Osteoblast (primary cell): ENCODE measurements at regions not wholly inside any gene's neighbourhood (a gene's known extent, or its start where the extent isn't known, plus 50 kb on each side); places are given as distances from the start of the nearest gene placed in this dataset.
A peak's percentile ranks its signal among the peaks of the same experiment; 100 is the strongest.

Experiments used
- DNase-seq: peaks from one replicate; pipeline ENCODE4 v3.0.0; 2011; ENCODE audit warnings: low spot score, mixed read lengths; ENCODE audit not compliant: insufficient read length; ENCODE audit errors: missing footprints
- H2AFZ ChIP-seq: 2 replicates; pipeline ENCODE4 v1.6.0; 2011; ENCODE audit warnings: mild to moderate bottlenecking, low read length
- H3K27ac ChIP-seq: 2 replicates; pipeline ENCODE4 v1.5.1; 2011; ENCODE audit warnings: mild to moderate bottlenecking, low read depth, low read length, moderate library complexity
- H3K27me3 ChIP-seq: 2 replicates; pipeline ENCODE4 v1.6.0; 2012; ENCODE audit warnings: mild to moderate bottlenecking, control low read depth, inconsistent platforms, low read length, moderate library complexity; ENCODE audit not compliant: insufficient read depth
- H3K36me3 ChIP-seq: 2 replicates; pipeline ENCODE4 v1.5.1; 2011; ENCODE audit warnings: mild to moderate bottlenecking, low read length, control low read depth, moderate library complexity; ENCODE audit not compliant: insufficient read depth
- H3K4me1 ChIP-seq: 2 replicates; pipeline ENCODE4 v1.5.1; 2011; ENCODE audit warnings: mild to moderate bottlenecking, low read length, control low read depth, moderate library complexity; ENCODE audit not compliant: insufficient read depth
- H3K4me2 ChIP-seq: 2 replicates; pipeline ENCODE4 v1.6.0; 2011; ENCODE audit warnings: mild to moderate bottlenecking, low read length; ENCODE audit not compliant: insufficient read depth
- H3K4me3 ChIP-seq: fragments of 200-600 bp; sonication (generic); 3 replicates; pipeline ENCODE4 v1.5.1; 2012; ENCODE audit warnings: mild to moderate bottlenecking, low read length, inconsistent platforms; ENCODE audit not compliant: insufficient read depth
- H3K79me2 ChIP-seq: 2 replicates; pipeline ENCODE4 v1.6.0; 2012; ENCODE audit warnings: mild to moderate bottlenecking, low read length, control low read depth, inconsistent platforms; ENCODE audit not compliant: insufficient read depth
- H3K9me3 ChIP-seq: 2 replicates; pipeline ENCODE4 v1.5.1; 2011; ENCODE audit warnings: low read depth, low read length, control low read depth
- H4K20me1 ChIP-seq: 2 replicates; pipeline ENCODE4 v1.6.0; 2012; ENCODE audit warnings: mild to moderate bottlenecking, low read length, control low read depth; ENCODE audit not compliant: insufficient read depth
- TF ChIP-seq, protein P1 (sequence below): IDR thresholded peaks from 2 replicates; pipeline ENCODE4 v1.5.1; 2011; ENCODE audit warnings: mild to moderate bottlenecking, low read depth, low read length, moderate library complexity; ENCODE audit errors: extremely low read depth

GRCh38 chr7:65251851-65252620 lies 121.6 kb upstream of the ZNF92 start:
- Histone ChIP-seq H4K20me1 (no peaks in the 10 kb centered on the region), H2AFZ (peak overlapping the region; percentile 96), H3K4me3 (peak overlapping the region; percentile 77), H3K4me2 (peak overlapping the region; percentile 90), H3K9me3 (no peaks in the 10 kb centered on the region), H3K27ac (no peak overlapping the region), H3K27me3 (no peaks in the 10 kb centered on the region), H3K4me1 (no peaks in the 10 kb centered on the region), H3K79me2 (no peaks in the 10 kb centered on the region), H3K36me3 (no peaks in the 10 kb centered on the region)
- TF ChIP-seq, protein P1, sequence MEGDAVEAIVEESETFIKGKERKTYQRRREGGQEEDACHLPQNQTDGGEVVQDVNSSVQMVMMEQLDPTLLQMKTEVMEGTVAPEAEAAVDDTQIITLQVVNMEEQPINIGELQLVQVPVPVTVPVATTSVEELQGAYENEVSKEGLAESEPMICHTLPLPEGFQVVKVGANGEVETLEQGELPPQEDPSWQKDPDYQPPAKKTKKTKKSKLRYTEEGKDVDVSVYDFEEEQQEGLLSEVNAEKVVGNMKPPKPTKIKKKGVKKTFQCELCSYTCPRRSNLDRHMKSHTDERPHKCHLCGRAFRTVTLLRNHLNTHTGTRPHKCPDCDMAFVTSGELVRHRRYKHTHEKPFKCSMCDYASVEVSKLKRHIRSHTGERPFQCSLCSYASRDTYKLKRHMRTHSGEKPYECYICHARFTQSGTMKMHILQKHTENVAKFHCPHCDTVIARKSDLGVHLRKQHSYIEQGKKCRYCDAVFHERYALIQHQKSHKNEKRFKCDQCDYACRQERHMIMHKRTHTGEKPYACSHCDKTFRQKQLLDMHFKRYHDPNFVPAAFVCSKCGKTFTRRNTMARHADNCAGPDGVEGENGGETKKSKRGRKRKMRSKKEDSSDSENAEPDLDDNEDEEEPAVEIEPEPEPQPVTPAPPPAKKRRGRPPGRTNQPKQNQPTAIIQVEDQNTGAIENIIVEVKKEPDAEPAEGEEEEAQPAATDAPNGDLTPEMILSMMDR, result no peak
- peak; percentile 90 for DNase-seq

DNA sequence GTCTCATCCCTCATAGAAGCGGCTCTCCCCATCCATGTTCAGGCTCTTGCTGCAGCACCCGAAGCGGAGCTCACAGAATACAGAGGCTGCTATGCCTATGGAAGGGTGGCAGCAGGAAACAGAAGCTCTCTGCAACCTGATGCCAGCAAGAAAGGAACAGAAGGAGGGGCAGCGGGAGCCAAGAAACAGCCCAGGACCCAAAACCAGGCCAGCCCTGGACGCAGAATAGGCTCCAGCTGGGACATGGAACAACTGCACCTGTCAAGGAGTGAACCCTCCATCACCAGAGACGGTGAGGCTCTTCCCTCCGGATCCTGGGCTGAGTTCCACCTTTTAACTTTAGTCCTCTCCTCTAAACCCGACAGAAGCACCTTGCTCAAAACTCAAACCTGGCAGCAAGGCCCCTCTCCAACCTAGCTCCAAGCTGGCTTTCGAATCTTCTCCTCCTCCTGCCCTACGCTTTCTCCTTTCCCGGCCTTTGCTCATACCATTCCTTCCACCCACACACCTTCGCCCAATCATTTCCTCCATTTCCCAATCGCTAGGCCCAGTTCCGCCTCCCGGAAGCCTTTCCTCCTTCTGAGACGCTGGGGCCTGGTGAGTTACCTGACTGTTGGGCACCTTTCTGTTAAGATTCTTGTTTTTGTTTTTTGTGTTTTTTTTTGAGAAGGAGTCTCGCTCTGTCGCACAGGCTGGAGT lies 122.8 kb upstream of the ZNF92 start:
- no peak overlapping the region for H2AFZ ChIP-seq
- no peak for DNase-seq
- H4K20me1 ChIP-seq, result no peaks in the 10 kb centered on the region
- no peaks in the 10 kb centered on the region for H3K36me3 ChIP-seq
- no peaks in the 10 kb centered on the region for H3K9me3 ChIP-seq
- no peak overlapping the region for H3K4me3 ChIP-seq
- no peak overlapping the region for H3K27ac ChIP-seq
- TF ChIP-seq, protein P1, result no peak
- H3K4me1 ChIP-seq, result no peaks in the 10 kb centered on the region
- H3K27me3 ChIP-seq, result no peaks in the 10 kb centered on the region
- no peaks in the 10 kb centered on the region for H3K79me2 ChIP-seq
- no peak overlapping the region for H3K4me2 ChIP-seq

DNA sequence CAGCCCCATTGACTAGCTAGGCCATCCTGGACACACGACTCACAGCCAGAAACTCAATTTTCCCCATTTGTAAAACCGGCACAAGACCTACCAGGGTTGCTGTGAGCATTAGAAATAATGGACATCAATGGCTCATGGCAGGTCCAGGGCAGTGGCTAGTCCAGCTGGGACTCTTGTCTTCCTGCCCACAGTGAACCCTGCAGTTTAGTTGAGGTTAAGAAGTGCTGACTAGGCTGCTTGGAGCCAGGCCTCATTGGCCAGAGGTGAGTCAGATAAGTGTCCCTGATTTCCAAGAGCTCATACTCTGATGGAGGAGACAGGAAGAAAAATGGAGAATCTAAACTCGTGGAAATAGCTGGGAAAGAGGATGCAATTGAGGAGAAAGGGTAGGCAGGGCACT lies 123.4 kb upstream of the ZNF92 start:
- H3K27ac ChIP-seq, result no peak overlapping the region
- H3K9me3 ChIP-seq, result no peaks in the 10 kb centered on the region
- no peaks in the 10 kb centered on the region for H3K79me2 ChIP-seq
- H3K36me3 ChIP-seq, result no peaks in the 10 kb centered on the region
- no peak overlapping the region for H2AFZ ChIP-seq
- H3K4me2 ChIP-seq, result no peak overlapping the region
- H4K20me1 ChIP-seq, result no peaks in the 10 kb centered on the region
- no peaks in the 10 kb centered on the region for H3K27me3 ChIP-seq
- H3K4me1 ChIP-seq, result no peaks in the 10 kb centered on the region
- TF ChIP-seq, protein P1, result no peak
- H3K4me3 ChIP-seq, result no peak overlapping the region
- DNase-seq, result no peak

- H4K20me1 ChIP-seq, result no peaks in the 10 kb centered on the region
- TF ChIP-seq, protein P1, result no peak
- no peak overlapping the region for H3K4me2 ChIP-seq
- H2AFZ ChIP-seq, result no peak overlapping the region
- H3K27ac ChIP-seq, result no peak overlapping the region
- H3K36me3 ChIP-seq, result no peaks in the 10 kb centered on the region
- DNase-seq, result no peak
- no peak overlapping the region for H3K4me3 ChIP-seq
- no peaks in the 10 kb centered on the region for H3K79me2 ChIP-seq
- no peaks in the 10 kb centered on the region for H3K4me1 ChIP-seq
- no peaks in the 10 kb centered on the region for H3K27me3 ChIP-seq
- no peaks in the 10 kb centered on the region for H3K9me3 ChIP-seq
These were observed 126.2 kb upstream of the ZNF92 start for GRCh38 chr7:65247491-65247890.
